Loucy (cell line): ENCODE measurements at regions not wholly inside any gene's neighbourhood (a gene's known extent, or its start where the extent isn't known, plus 50 kb on each side); places are given as distances from the start of the nearest gene placed in this dataset.

ENCODE experiments used
- EZH2phosphoT487 ChIP-seq: fragments of 200-600 bp; IDR thresholded peaks from 2 replicates; pipeline ENCODE4 v1.6.1; 2018; ENCODE audit warnings: antibody characterized with exemption, mild to moderate bottlenecking, moderate library complexity, borderline replicate concordance
- TF ChIP-seq, protein P1 (sequence below): fragments of 200-600 bp; sonication (generic); conservative IDR thresholded peaks from 2 replicates; pipeline ENCODE4 v1.5.1; 2014; ENCODE audit warnings: mild to moderate bottlenecking, antibody characterized with exemption, low read length

DNA sequence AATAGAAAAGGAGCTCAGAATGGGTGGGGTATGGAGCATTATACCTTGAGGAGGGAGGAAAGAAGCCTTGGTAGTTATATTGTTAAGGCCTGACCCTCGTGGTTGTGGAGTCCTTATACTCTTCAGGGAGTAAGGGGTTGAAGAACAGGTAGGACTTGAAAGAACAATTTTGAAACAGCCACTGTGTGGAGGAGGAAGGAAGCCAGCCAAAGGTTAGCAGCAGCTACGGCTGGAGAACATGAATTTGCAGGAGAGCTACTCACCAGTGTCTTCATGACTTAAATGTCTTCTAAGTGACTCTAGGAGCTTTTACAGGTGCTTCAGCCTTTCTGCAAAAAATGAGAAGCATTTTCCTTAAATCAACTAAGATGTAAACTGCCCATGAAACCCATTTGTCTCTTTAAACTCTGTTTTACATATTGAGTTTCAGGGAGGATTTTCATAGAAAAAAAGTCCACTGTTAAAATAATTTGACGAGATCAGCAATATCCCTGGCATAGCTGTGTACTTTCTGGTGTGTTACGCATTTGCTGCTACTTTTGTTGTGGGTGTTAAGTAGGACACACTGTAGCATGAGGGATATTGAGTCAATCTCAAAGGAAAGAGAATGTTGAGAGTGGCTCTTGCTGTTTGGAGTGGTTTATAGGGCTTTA is 110.6 kb upstream of the ELL2 start:
- TF ChIP-seq, protein P1, sequence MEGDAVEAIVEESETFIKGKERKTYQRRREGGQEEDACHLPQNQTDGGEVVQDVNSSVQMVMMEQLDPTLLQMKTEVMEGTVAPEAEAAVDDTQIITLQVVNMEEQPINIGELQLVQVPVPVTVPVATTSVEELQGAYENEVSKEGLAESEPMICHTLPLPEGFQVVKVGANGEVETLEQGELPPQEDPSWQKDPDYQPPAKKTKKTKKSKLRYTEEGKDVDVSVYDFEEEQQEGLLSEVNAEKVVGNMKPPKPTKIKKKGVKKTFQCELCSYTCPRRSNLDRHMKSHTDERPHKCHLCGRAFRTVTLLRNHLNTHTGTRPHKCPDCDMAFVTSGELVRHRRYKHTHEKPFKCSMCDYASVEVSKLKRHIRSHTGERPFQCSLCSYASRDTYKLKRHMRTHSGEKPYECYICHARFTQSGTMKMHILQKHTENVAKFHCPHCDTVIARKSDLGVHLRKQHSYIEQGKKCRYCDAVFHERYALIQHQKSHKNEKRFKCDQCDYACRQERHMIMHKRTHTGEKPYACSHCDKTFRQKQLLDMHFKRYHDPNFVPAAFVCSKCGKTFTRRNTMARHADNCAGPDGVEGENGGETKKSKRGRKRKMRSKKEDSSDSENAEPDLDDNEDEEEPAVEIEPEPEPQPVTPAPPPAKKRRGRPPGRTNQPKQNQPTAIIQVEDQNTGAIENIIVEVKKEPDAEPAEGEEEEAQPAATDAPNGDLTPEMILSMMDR: no peak
- TF ChIP-seq EZH2phosphoT487: no peak
